Peyer's patch (tissue), 4 donors: ENCODE measurements at regions not wholly inside any gene's neighbourhood (a gene's known extent, or its start where the extent isn't known, plus 50 kb on each side); places are given as distances from the start of the nearest gene placed in this dataset.

Source experiments
- POLR2A ChIP-seq, 2 donors: fragments of 450-650 bp; IDR thresholded peaks; one replicate each; pipeline ENCODE4 v1.5.1; 2017; ENCODE audit warnings: antibody characterized with exemption in 2 of 2, mild to moderate bottlenecking in 2 of 2, moderate library complexity in 2 of 2
- TF ChIP-seq, protein P1 (sequence below), 6 experiments: fragments of 450-650 bp in 4 of 6; fragments of 200-600 bp in 2 of 6; sonication (generic) in 1 of 6; IDR thresholded peaks; one replicate each; pipeline ENCODE4 v1.5.1; 2017 to 2019; ENCODE audit warnings: antibody characterized with exemption in 6 of 6, mild to moderate bottlenecking in 3 of 6, moderate library complexity in 1 of 6

DNA sequence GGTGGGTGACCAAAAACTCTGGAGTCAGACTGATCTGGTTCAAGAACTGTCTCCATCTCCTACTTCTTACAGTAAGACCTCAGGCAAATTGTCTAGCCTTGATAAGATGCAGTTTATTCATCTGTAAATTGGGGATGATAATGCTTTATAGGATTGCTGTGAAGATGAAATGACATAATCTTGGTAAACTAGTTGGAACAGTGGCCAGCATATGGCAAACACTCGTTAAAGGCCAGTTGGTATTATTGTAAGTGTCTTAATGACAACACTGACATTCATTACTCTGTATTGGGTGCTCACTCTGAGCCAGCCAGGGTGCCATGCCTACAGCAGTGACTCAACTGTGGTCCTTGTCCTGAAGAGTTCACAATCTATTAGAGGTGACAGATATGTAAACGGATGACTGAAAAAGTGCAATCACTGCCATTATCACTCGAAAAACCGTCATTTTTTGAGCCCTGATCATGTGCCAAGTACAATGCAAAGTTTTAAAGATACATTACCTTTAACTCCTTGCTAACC lies 84.9 kb upstream of the HSPA9 start:
- TF ChIP-seq, protein P1, sequence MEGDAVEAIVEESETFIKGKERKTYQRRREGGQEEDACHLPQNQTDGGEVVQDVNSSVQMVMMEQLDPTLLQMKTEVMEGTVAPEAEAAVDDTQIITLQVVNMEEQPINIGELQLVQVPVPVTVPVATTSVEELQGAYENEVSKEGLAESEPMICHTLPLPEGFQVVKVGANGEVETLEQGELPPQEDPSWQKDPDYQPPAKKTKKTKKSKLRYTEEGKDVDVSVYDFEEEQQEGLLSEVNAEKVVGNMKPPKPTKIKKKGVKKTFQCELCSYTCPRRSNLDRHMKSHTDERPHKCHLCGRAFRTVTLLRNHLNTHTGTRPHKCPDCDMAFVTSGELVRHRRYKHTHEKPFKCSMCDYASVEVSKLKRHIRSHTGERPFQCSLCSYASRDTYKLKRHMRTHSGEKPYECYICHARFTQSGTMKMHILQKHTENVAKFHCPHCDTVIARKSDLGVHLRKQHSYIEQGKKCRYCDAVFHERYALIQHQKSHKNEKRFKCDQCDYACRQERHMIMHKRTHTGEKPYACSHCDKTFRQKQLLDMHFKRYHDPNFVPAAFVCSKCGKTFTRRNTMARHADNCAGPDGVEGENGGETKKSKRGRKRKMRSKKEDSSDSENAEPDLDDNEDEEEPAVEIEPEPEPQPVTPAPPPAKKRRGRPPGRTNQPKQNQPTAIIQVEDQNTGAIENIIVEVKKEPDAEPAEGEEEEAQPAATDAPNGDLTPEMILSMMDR (IDR thresholded peaks at IDR 0.05): no peak
- no peak for TF ChIP-seq POLR2A (IDR thresholded peaks at IDR 0.05)
